CD4-positive, alpha-beta T cell (primary cell): ENCODE measurements at regions not wholly inside any gene's neighbourhood (a gene's known extent, or its start where the extent isn't known, plus 50 kb on each side); places are given as distances from the start of the nearest gene placed in this dataset.

Experiments
- ATAC-seq: fragments of 200-7000 bp; cut with Tn5 transposase; one replicate; pipeline ENCODE4 v1.10.0; 2022; ENCODE audit warnings: mild to moderate bottlenecking; ENCODE audit not compliant: poor library complexity
- CTCF ChIA-PET: fragments of 350-600 bp; sonication (Branson Sonifier 250); formaldehyde crosslinking; loops from one replicate; lab custom pipeline; 2021; ENCODE audit warnings: antibody characterized with exemption, inconsistent platforms; lab: Charles Lee
- POLR2A ChIA-PET: fragments of 350-600 bp; sonication (Branson Sonifier 250); formaldehyde crosslinking; loops from one replicate; lab custom pipeline; 2021; ENCODE audit warnings: antibody characterized with exemption, inconsistent platforms; lab: Charles Lee
- DNase-seq, 14 experiments: peaks; one replicate each; pipeline ENCODE4 v3.0.0-alpha.2; 2013 to 2020; ENCODE audit warnings: mixed read lengths in 2 of 14
- H3K27ac ChIP-seq, 2 donors: one replicate each; pipeline versions ENCODE4 v1.5.1 to v1.7.0; 2013; ENCODE audit warnings: low read length in 2 of 2, low read depth in 1 of 2, mild to moderate bottlenecking in 1 of 2
- H3K27me3 ChIP-seq, 2 experiments: 1 replicate in 1 of 2; 2 replicates in 1 of 2; pipeline versions ENCODE4 v1.6.1 to v1.7.0; 2013; ENCODE audit warnings: low read length in 2 of 2, control low read depth in 1 of 2, mild to moderate bottlenecking in 1 of 2, moderate library complexity in 1 of 2; ENCODE audit not compliant: insufficient read depth in 2 of 2, control insufficient read depth in 1 of 2
- H3K36me3 ChIP-seq: one replicate; pipeline ENCODE4 v1.6.1; 2013; ENCODE audit warnings: low read length, control low read depth; ENCODE audit not compliant: insufficient read depth
- H3K4me1 ChIP-seq: one replicate; pipeline ENCODE4 v1.6.1; 2013; ENCODE audit warnings: low read length, control low read depth; ENCODE audit not compliant: insufficient read depth
- H3K4me3 ChIP-seq: one replicate; pipeline ENCODE4 v1.5.1; 2013; ENCODE audit warnings: mild to moderate bottlenecking, low read length, moderate library complexity
- H3K9me3 ChIP-seq, 2 experiments: 1 replicate in 1 of 2; 2 replicates in 1 of 2; pipeline versions ENCODE4 v1.6.1 to v1.7.0; 2013; ENCODE audit warnings: low read length in 2 of 2, mild to moderate bottlenecking in 2 of 2, control low read depth in 1 of 2, moderate library complexity in 1 of 2; ENCODE audit not compliant: control insufficient read depth in 1 of 2, insufficient read depth in 1 of 2
- H3K27ac Mint-ChIP-seq: one replicate; pipeline ENCODE4 v1.8.0; 2020; ENCODE audit warnings: mixed read lengths
- H3K27me3 Mint-ChIP-seq: one replicate; pipeline ENCODE4 v1.8.0; 2021; ENCODE audit warnings: mixed read lengths
- H3K36me3 Mint-ChIP-seq: one replicate; pipeline ENCODE4 v1.8.0; 2021; ENCODE audit warnings: low read depth, mixed read lengths
- H3K4me1 Mint-ChIP-seq: one replicate; pipeline ENCODE4 v1.8.0; 2021; ENCODE audit warnings: low read depth, mixed read lengths
- H3K4me3 Mint-ChIP-seq: one replicate; pipeline ENCODE4 v1.8.0; 2020; ENCODE audit warnings: mild to moderate bottlenecking, mixed read lengths
- H3K9me3 Mint-ChIP-seq: one replicate; pipeline ENCODE4 v1.8.0; 2020; ENCODE audit warnings: mixed read lengths
- intact Hi-C, 2 experiments: fragments of 100-400 bp; cut with DNase I in 1 of 2; cut with micrococcal nuclease in 1 of 2; formaldehyde crosslinking; loops; one replicate each; pipeline versions ENCODE4 v1.15.1 to v1.9.0; 2023 to 2025; cut with DNase I, micrococcal nuclease
- TF ChIP-seq, protein P1 (sequence below): fragments of 200-600 bp; IDR thresholded peaks from one replicate; pipeline ENCODE4 v1.8.0; 2022; ENCODE audit warnings: antibody characterized with exemption, mild to moderate bottlenecking

DNA sequence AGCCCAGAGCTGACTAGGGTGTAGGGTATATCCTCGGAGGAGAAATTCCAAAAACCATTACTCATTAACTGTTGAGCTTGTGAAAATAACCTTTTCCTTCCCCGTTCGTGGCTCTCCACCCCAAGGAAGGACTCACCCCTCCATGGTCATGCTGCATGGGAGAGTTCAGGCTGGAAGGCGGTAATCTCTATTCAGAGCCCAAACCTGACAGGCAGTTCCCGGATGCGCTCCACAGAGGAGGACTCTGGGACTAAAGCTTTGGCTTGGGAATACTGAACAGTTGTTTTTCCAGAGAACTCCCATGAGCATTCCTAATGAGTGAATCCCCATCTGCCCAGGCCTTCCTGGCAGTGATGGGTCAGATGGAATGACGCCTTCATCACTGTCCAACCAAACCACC is 125.4 kb downstream of the BCOR start:
- DNase-seq (no peak), ATAC-seq (no peak)
- intact Hi-C loops: no loop called here
- ChIA-PET CTCF (no interaction called here), POLR2A (no interaction called here)
- Histone ChIP-seq H3K4me1 (peaks cover 22% of the 10 kb centered on the region), H3K9me3 (peaks cover 0 to 5% of the 10 kb centered on the region in 2 experiments), H3K27ac (no peak overlapping the region), H3K27me3 (no peaks in the 10 kb centered on the region), H3K36me3 (no peaks in the 10 kb centered on the region), H3K4me3 (no peak overlapping the region)
- H3K27ac Mint-ChIP-seq: no peak overlapping the region
- no peaks in the 10 kb centered on the region for H3K27me3 Mint-ChIP-seq
- TF ChIP-seq, protein P1, sequence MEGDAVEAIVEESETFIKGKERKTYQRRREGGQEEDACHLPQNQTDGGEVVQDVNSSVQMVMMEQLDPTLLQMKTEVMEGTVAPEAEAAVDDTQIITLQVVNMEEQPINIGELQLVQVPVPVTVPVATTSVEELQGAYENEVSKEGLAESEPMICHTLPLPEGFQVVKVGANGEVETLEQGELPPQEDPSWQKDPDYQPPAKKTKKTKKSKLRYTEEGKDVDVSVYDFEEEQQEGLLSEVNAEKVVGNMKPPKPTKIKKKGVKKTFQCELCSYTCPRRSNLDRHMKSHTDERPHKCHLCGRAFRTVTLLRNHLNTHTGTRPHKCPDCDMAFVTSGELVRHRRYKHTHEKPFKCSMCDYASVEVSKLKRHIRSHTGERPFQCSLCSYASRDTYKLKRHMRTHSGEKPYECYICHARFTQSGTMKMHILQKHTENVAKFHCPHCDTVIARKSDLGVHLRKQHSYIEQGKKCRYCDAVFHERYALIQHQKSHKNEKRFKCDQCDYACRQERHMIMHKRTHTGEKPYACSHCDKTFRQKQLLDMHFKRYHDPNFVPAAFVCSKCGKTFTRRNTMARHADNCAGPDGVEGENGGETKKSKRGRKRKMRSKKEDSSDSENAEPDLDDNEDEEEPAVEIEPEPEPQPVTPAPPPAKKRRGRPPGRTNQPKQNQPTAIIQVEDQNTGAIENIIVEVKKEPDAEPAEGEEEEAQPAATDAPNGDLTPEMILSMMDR: no peak
- H3K36me3 Mint-ChIP-seq: peaks cover 5% of the 10 kb centered on the region
- no peak overlapping the region for H3K4me3 Mint-ChIP-seq
- H3K4me1 Mint-ChIP-seq: peaks cover 21% of the 10 kb centered on the region
- H3K9me3 Mint-ChIP-seq: peaks cover 4% of the 10 kb centered on the region

DNA sequence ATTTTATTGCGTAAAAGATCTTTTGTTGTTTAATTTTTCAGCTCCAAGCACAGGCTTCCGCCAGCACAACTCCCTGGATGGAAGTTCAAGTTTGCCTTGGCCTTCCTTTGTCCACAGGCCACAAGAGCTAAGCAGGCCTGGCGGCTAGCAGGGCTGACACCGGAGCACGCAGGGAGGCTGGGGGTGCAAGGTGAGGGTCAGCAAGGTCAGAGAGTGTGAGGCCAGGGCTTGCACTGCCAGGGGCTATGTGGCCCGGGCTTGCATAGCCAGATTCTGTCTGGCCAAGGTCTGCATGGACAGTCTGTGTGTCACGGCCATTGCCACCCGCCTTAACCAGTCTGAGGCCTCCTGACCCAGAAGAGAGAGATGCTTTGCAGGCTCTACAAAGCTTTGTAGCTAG is 123.9 kb downstream of the BCOR start:
- no peaks in the 10 kb centered on the region for H3K27me3 ChIP-seq
- ChIA-PET CTCF (no interaction called here), POLR2A (no interaction called here)
- H3K4me1 ChIP-seq: peaks cover 18% of the 10 kb centered on the region
- H3K9me3 ChIP-seq: peaks cover 0 to 5% of the 10 kb centered on the region in 2 experiments
- ATAC-seq: no peak
- no peak overlapping the region for H3K27ac Mint-ChIP-seq
- H3K27me3 Mint-ChIP-seq: no peaks in the 10 kb centered on the region
- H3K4me3 ChIP-seq: no peak overlapping the region
- peaks cover 4% of the 10 kb centered on the region for H3K9me3 Mint-ChIP-seq
- no peak overlapping the region for H3K4me3 Mint-ChIP-seq
- peaks cover 5% of the 10 kb centered on the region for H3K36me3 Mint-ChIP-seq
- intact Hi-C loops: no loop called here
- peaks cover 22% of the 10 kb centered on the region for H3K4me1 Mint-ChIP-seq
- TF ChIP-seq, protein P1: no peak
- DNase-seq: no peak
- H3K27ac ChIP-seq: no peak overlapping the region
- H3K36me3 ChIP-seq: no peaks in the 10 kb centered on the region

DNA sequence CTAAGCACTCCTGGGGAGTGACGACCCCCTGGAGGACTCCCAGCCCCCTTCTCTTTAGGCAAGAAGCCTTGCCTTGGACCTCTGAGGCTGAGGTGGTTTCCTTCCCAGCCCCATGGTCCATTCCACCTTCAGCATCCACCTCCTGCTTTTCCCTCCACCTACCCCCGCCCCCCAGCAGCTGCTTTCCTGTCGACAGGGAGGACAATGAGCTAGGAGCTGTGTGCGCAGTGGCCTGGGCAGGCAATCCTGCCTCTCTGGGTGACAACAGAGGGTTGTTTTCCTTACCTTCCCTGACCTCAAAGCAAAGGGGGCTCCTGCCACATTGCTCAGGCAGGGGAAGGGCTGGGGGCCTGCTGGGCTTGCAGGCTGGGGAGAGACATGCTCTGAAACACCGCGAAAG is 123.5 kb downstream of the BCOR start:
- intact Hi-C loops: no loop called here
- H3K27me3 Mint-ChIP-seq: no peaks in the 10 kb centered on the region
- H3K27ac Mint-ChIP-seq: no peak overlapping the region
- H3K4me3 Mint-ChIP-seq: no peak overlapping the region
- TF ChIP-seq, protein P1: no peak
- DNase-seq: no peak
- ChIA-PET CTCF (interaction anchor here (0.6 kb wide), 1 partner anchor 32 kb away, joined by 4 read pairs; no protein-coding TSS in a partner anchor), POLR2A (interaction anchor here (0.7 kb wide), 1 partner anchor 163 kb away, joined by 3 read pairs; no protein-coding TSS in a partner anchor)
- peaks cover 5% of the 10 kb centered on the region for H3K36me3 Mint-ChIP-seq
- peaks cover 17% of the 10 kb centered on the region for H3K4me1 Mint-ChIP-seq
- H3K27ac ChIP-seq: no peak overlapping the region
- H3K36me3 ChIP-seq: no peaks in the 10 kb centered on the region
- ATAC-seq: no peak
- H3K9me3 ChIP-seq: peaks cover 0 to 5% of the 10 kb centered on the region in 2 experiments
- peaks cover 4% of the 10 kb centered on the region for H3K9me3 Mint-ChIP-seq
- H3K4me3 ChIP-seq: no peak overlapping the region
- no peaks in the 10 kb centered on the region for H3K27me3 ChIP-seq
- H3K4me1 ChIP-seq: peaks cover 13% of the 10 kb centered on the region
